ENCODE measurements at regions not wholly inside any gene's neighbourhood (a gene's known extent, or its start where the extent isn't known, plus 50 kb on each side); places are given as distances from the start of the nearest gene placed in this dataset.

- TF ChIP-seq CTCF (IDR thresholded peaks at IDR 0.05) (peak in 4 of 12 donors; percentile 9 to 45 (median 28)), POLR2A (IDR thresholded peaks at IDR 0.05) (no peak)
- intact Hi-C loops (cut with DNase I): loop anchor here in 7 of 10 donors (2.0 to 5.0 kb wide), 6 partner anchors 34 to 54 kb away; no protein-coding TSS in a partner anchor
- Histone ChIP-seq H3K9me3 (no peaks in the 10 kb centered on the region), H3K4me3 (no peak overlapping the region), H3K27me3 (no peaks in the 10 kb centered on the region), H3K4me1 (peaks cover 0 to 47% (median 11%) of the 10 kb centered on the region in 12 donors), H3K27ac (peak overlapping the region in 6 of 12 donors; percentile 44 to 78 (median 64)), H3K36me3 (no peaks in the 10 kb centered on the region)
- DNase-seq: no peak
- whole genome bisulfite sequencing, 4 donors: 86 to 89% (median 88%) methylated on average over 6 of the region's 6 CpGs
- no peak for ATAC-seq
Observed at GRCh38 chr13:23512762-23513395, 57.3 kb upstream of the TNFRSF19 start.

- Histone ChIP-seq H3K4me3 (no peak overlapping the region), H3K36me3 (no peaks in the 10 kb centered on the region), H3K4me1 (peaks cover 0 to 53% (median 13%) of the 10 kb centered on the region in 12 donors), H3K27me3 (no peaks in the 10 kb centered on the region), H3K9me3 (no peaks in the 10 kb centered on the region), H3K27ac (peak overlapping the region in 7 of 12 donors; percentile 20 to 78 (median 62))
- ATAC-seq (peak; percentile 22 to 72 (median 66)), DNase-seq (no peak)
- intact Hi-C loops (cut with DNase I): loop anchor here in 7 of 10 donors (2.0 to 5.0 kb wide), 6 partner anchors 34 to 54 kb away; no protein-coding TSS in a partner anchor
- 19 to 32% (median 28%) methylated on average over 3 of the region's 3 CpGs for WGBS, 4 donors
- TF ChIP-seq POLR2A (IDR thresholded peaks at IDR 0.05) (no peak), CTCF (IDR thresholded peaks at IDR 0.05) (no peak)
Observed at GRCh38 chr13:23513455-23513854, 56.8 kb upstream of the TNFRSF19 start.

GRCh38 chr13:23514076-23514475 lies 56.1 kb upstream of the TNFRSF19 start:
- Histone ChIP-seq H3K4me1 (peaks cover 0 to 53% (median 13%) of the 10 kb centered on the region in 12 donors), H3K4me3 (no peak overlapping the region), H3K27me3 (no peaks in the 10 kb centered on the region), H3K36me3 (no peaks in the 10 kb centered on the region), H3K27ac (peak overlapping the region in 6 of 12 donors; percentile 44 to 78 (median 64)), H3K9me3 (no peaks in the 10 kb centered on the region)
- WGBS, 4 donors: 75 to 88% (median 81%) methylated on average over 4 of the region's 4 CpGs
- ATAC-seq: peak in 2 of 4 donors; percentile 19 to 36
- TF ChIP-seq POLR2A (IDR thresholded peaks at IDR 0.05): no peak
- intact Hi-C loops (cut with DNase I): loop anchor here in 7 of 10 donors (5.0 kb wide), 5 partner anchors 33 to 53 kb away; no protein-coding TSS in a partner anchor
- no peak for DNase-seq

GRCh38 chr13:23515116-23515515 lies 55.1 kb upstream of the TNFRSF19 start:
- DNase-seq (no peak), ATAC-seq (no peak)
- 81 to 87% (median 85%) methylated on average over 2 of the region's 2 CpGs for WGBS, 4 donors
- intact Hi-C loops (cut with DNase I): no loop called here
- Histone ChIP-seq H3K4me1 (peaks cover 0 to 58% (median 13%) of the 10 kb centered on the region in 12 donors), H3K36me3 (no peaks in the 10 kb centered on the region), H3K27ac (no peak overlapping the region), H3K27me3 (no peaks in the 10 kb centered on the region), H3K9me3 (no peaks in the 10 kb centered on the region), H3K4me3 (no peak overlapping the region)
- no peak for TF ChIP-seq CTCF (IDR thresholded peaks at IDR 0.05)
- no peak for TF ChIP-seq POLR2A (IDR thresholded peaks at IDR 0.05)
